IPS DF 6.9 (cell line): ENCODE measurements at regions not wholly inside any gene's neighbourhood (a gene's known extent, or its start where the extent isn't known, plus 50 kb on each side); places are given as distances from the start of the nearest gene placed in this dataset.

ENCODE experiments used
- DNase-seq: peaks from one replicate; pipeline ENCODE4 v3.0.0-alpha.2; 2013; ENCODE audit warnings: low read depth, low spot score
- H3K27ac ChIP-seq: one replicate; pipeline ENCODE4 v1.5.1; 2013; ENCODE audit warnings: low read length, control low read depth
- H3K27me3 ChIP-seq: 2 replicates; pipeline ENCODE4 v1.6.1; 2013; ENCODE audit warnings: mild to moderate bottlenecking, low read length; ENCODE audit not compliant: control insufficient read depth, insufficient read depth
- H3K36me3 ChIP-seq: 2 replicates; pipeline ENCODE4 v1.6.1; 2013; ENCODE audit warnings: low read length; ENCODE audit not compliant: control insufficient read depth, insufficient read depth
- H3K4me1 ChIP-seq: 2 replicates; pipeline ENCODE4 v1.6.1; 2013; ENCODE audit warnings: low read length; ENCODE audit not compliant: control insufficient read depth, insufficient read depth
- H3K4me3 ChIP-seq: 2 replicates; pipeline ENCODE4 v1.5.1; 2013; ENCODE audit warnings: mild to moderate bottlenecking, low read length
- H3K9me3 ChIP-seq: 2 replicates; pipeline ENCODE4 v1.6.1; 2013; ENCODE audit warnings: low read length, inconsistent platforms; ENCODE audit not compliant: control insufficient read depth, insufficient read depth
- WGBS: extraction: QIAGEN DNeasy Blood & Tissue Kit; methylation state at CpG from one replicate; pipeline ENCODE4 v1.1.7; 2013; ENCODE audit warnings: mixed read lengths, missing lambda C conversion rate; ENCODE audit not compliant: insufficient read length, insufficient coverage; 5-methylcytosine and 5-hydroxymethylcytosine counted together

GRCh38 chr18:29660777-29661176, 1381.8 kb downstream of the DSC3 start:
- no peaks in the 10 kb centered on the region for H3K27me3 ChIP-seq
- no peaks in the 10 kb centered on the region for H3K4me1 ChIP-seq
- H3K27ac ChIP-seq = no peak overlapping the region
- H3K9me3 ChIP-seq = no peaks in the 10 kb centered on the region
- no peaks in the 10 kb centered on the region for H3K36me3 ChIP-seq
- WGBS = no CpG with 5 or more reads among the region's 1 CpG
- DNase-seq = no peak
- H3K4me3 ChIP-seq = no peak overlapping the region

- Histone ChIP-seq H3K4me1 (no peaks in the 10 kb centered on the region), H3K36me3 (no peaks in the 10 kb centered on the region), H3K4me3 (no peak overlapping the region), H3K27ac (no peak overlapping the region), H3K27me3 (no peaks in the 10 kb centered on the region), H3K9me3 (no peaks in the 10 kb centered on the region)
- no CpG with 5 or more reads among the region's 2 CpGs for WGBS
- no peak for DNase-seq
These were observed 1388.8 kb downstream of the DSC3 start for GRCh38 chr18:29653671-29654215.

- H3K4me1 ChIP-seq = no peaks in the 10 kb centered on the region
- DNase-seq = no peak
- no peaks in the 10 kb centered on the region for H3K36me3 ChIP-seq
- no CpG with 5 or more reads among the region's 2 CpGs for WGBS
- H3K27ac ChIP-seq = no peak overlapping the region
- no peak overlapping the region for H3K4me3 ChIP-seq
- no peaks in the 10 kb centered on the region for H3K9me3 ChIP-seq
- no peaks in the 10 kb centered on the region for H3K27me3 ChIP-seq
These were observed 1389.7 kb downstream of the DSC3 start for GRCh38 chr18:29652797-29653196.

GRCh38 chr18:29651122-29651680, 1391.3 kb downstream of the DSC3 start:
- no peak for DNase-seq
- H3K36me3 ChIP-seq = no peaks in the 10 kb centered on the region
- WGBS = no CpG with 5 or more reads among the region's 3 CpGs

GRCh38 chr18:29648891-29649290, 1393.7 kb downstream of the DSC3 start:
- Histone ChIP-seq H3K27ac (no peak overlapping the region), H3K4me1 (no peaks in the 10 kb centered on the region), H3K4me3 (no peak overlapping the region), H3K9me3 (no peaks in the 10 kb centered on the region), H3K36me3 (no peaks in the 10 kb centered on the region), H3K27me3 (no peaks in the 10 kb centered on the region)
- no peak for DNase-seq
- WGBS = no CpG with 5 or more reads among the region's 1 CpG

More at GRCh38 chr18:29651122-29651680, 1391.3 kb downstream of the DSC3 start:
- no peaks in the 10 kb centered on the region for H3K4me1 ChIP-seq
- H3K4me3 ChIP-seq = no peak overlapping the region
- no peaks in the 10 kb centered on the region for H3K9me3 ChIP-seq
- no peak overlapping the region for H3K27ac ChIP-seq
- H3K27me3 ChIP-seq = no peaks in the 10 kb centered on the region

- Histone ChIP-seq H3K4me1 (no peaks in the 10 kb centered on the region), H3K36me3 (no peaks in the 10 kb centered on the region), H3K27ac (no peak overlapping the region), H3K27me3 (no peaks in the 10 kb centered on the region), H3K9me3 (no peaks in the 10 kb centered on the region), H3K4me3 (no peak overlapping the region)
- no CpG with 5 or more reads among the region's 1 CpG for WGBS
- no peak for DNase-seq
These were observed 1394.8 kb downstream of the DSC3 start for GRCh38 chr18:29647700-29648099.

GRCh38 chr18:29644276-29644675, 1398.3 kb downstream of the DSC3 start:
- no peak overlapping the region for H3K27ac ChIP-seq
- H3K36me3 ChIP-seq = no peaks in the 10 kb centered on the region
- H3K4me3 ChIP-seq = no peak overlapping the region
- no peaks in the 10 kb centered on the region for H3K4me1 ChIP-seq
- no peaks in the 10 kb centered on the region for H3K9me3 ChIP-seq
- no peaks in the 10 kb centered on the region for H3K27me3 ChIP-seq
- no peak for DNase-seq

- Histone ChIP-seq H3K4me3 (no peak overlapping the region), H3K36me3 (no peaks in the 10 kb centered on the region), H3K27me3 (no peaks in the 10 kb centered on the region), H3K9me3 (no peaks in the 10 kb centered on the region), H3K27ac (no peak overlapping the region), H3K4me1 (no peaks in the 10 kb centered on the region)
- WGBS = no CpG with 5 or more reads among the region's 5 CpGs
- no peak for DNase-seq
These were observed 1413.0 kb downstream of the DSC3 start for GRCh38 chr18:29629493-29630036.

- H3K4me1 ChIP-seq = no peaks in the 10 kb centered on the region
- no peaks in the 10 kb centered on the region for H3K27me3 ChIP-seq
- no peak for DNase-seq
- no peak overlapping the region for H3K4me3 ChIP-seq
- no peaks in the 10 kb centered on the region for H3K36me3 ChIP-seq
- no peak overlapping the region for H3K27ac ChIP-seq
- no peaks in the 10 kb centered on the region for H3K9me3 ChIP-seq
These were observed 1416.4 kb downstream of the DSC3 start for GRCh38 chr18:29626094-29626493.

GRCh38 chr18:29616867-29617266, 1425.7 kb downstream of the DSC3 start:
- Histone ChIP-seq H3K36me3 (no peaks in the 10 kb centered on the region), H3K4me3 (no peak overlapping the region), H3K4me1 (no peaks in the 10 kb centered on the region), H3K27me3 (no peaks in the 10 kb centered on the region), H3K9me3 (no peaks in the 10 kb centered on the region), H3K27ac (no peak overlapping the region)
- DNase-seq = no peak

- Histone ChIP-seq H3K4me3 (no peak overlapping the region), H3K9me3 (no peaks in the 10 kb centered on the region), H3K27me3 (no peaks in the 10 kb centered on the region), H3K27ac (no peak overlapping the region), H3K4me1 (no peaks in the 10 kb centered on the region), H3K36me3 (no peaks in the 10 kb centered on the region)
- no peak for DNase-seq
These were observed 1432.1 kb upstream of the CDH2 start for GRCh38 chr18:29608982-29609381.
